Caco-2 (cell line): ENCODE measurements at regions not wholly inside any gene's neighbourhood (a gene's known extent, or its start where the extent isn't known, plus 50 kb on each side); places are given as distances from the start of the nearest gene placed in this dataset.
A peak's percentile ranks its signal among the peaks of the same experiment; 100 is the strongest.
"Not testable (repeated sequence)": the region's sequence is repeated elsewhere in the genome, so short reads cannot be mapped to it uniquely, and the experiment has no call there.

Source experiments
- BruUV-seq: library from RNA; stranded (reverse); fragments of 400-500 nt; replicated peaks from 2 replicates; lab custom pipeline; 2021; lab: Mats Ljungman, UMichigan
- CTCF ChIA-PET: fragments of 300-600 bp; sonication (Branson Sonifier 250); formaldehyde crosslinking; loops from one replicate; lab custom pipeline; 2022; ENCODE audit warnings: antibody characterized with exemption; lab: Charles Lee
- POLR2A ChIA-PET: fragments of 300-600 bp; sonication (Branson Sonifier 250); formaldehyde crosslinking; loops from one replicate; lab custom pipeline; 2022; ENCODE audit warnings: antibody characterized with exemption; lab: Charles Lee
- DNase-seq, 2 experiments: peaks; one replicate each; pipeline versions ENCODE4 v3.0.0 to v3.0.0-alpha.2; 2020 to 2022
- H3K27me3 ChIP-seq: replicated peaks from 2 replicates; pipeline ENCODE4 v1.6.0; 2011; ENCODE audit warnings: low read length; ENCODE audit not compliant: control insufficient read depth, insufficient read depth
- H3K36me3 ChIP-seq: 2 replicates; pipeline ENCODE4 v1.5.1; 2011; ENCODE audit warnings: low read length; ENCODE audit not compliant: control insufficient read depth, insufficient read depth
- H3K4me1 ChIP-seq: fragments of 250-450 bp; sonication (Bioruptor Pico); 2 replicates; pipeline ENCODE4 v1.5.1; 2020; ENCODE audit warnings: mild to moderate bottlenecking
- H3K4me3 ChIP-seq: 2 replicates; pipeline ENCODE4 v1.5.1; 2011; ENCODE audit warnings: low read depth, mild to moderate bottlenecking, control low read depth, low read length
- H3K9me3 ChIP-seq: fragments of 250-450 bp; sonication (Bioruptor Pico); 2 replicates; pipeline ENCODE4 v1.5.1; 2020; ENCODE audit warnings: mild to moderate bottlenecking, moderate library complexity
- H3K27ac Mint-ChIP-seq: one replicate; pipeline ENCODE4 v1.8.0; 2022; ENCODE audit warnings: mixed read lengths; ENCODE audit not compliant: unreplicated experiment
- H3K27me3 Mint-ChIP-seq: one replicate; pipeline ENCODE4 v1.8.0; 2022; ENCODE audit warnings: mixed read lengths; ENCODE audit not compliant: insufficient read depth, unreplicated experiment
- H3K36me3 Mint-ChIP-seq: one replicate; pipeline ENCODE4 v1.8.0; 2022; ENCODE audit warnings: mild to moderate bottlenecking, mixed read lengths; ENCODE audit not compliant: insufficient read depth, unreplicated experiment
- H3K4me1 Mint-ChIP-seq: one replicate; pipeline ENCODE4 v1.8.0; 2022; ENCODE audit warnings: low read depth, mixed read lengths; ENCODE audit not compliant: unreplicated experiment
- H3K4me3 Mint-ChIP-seq: one replicate; pipeline ENCODE4 v1.8.0; 2022; ENCODE audit warnings: mild to moderate bottlenecking, moderate library complexity, mixed read lengths; ENCODE audit not compliant: unreplicated experiment
- H3K9me3 Mint-ChIP-seq: one replicate; pipeline ENCODE4 v1.8.0; 2022; ENCODE audit warnings: mixed read lengths; ENCODE audit not compliant: unreplicated experiment
- CTCF ChIP-seq, 2 experiments: fragments of 200-600 bp in 1 of 2; IDR thresholded peaks; 1 replicate in 1 of 2; 2 replicates in 1 of 2; pipeline versions ENCODE4 v1.5.1 to v1.8.0; 2011 to 2022; ENCODE audit warnings: antibody characterized with exemption in 1 of 2, control low read depth in 1 of 2, inconsistent platforms in 1 of 2, low read depth in 1 of 2, low read length in 1 of 2, mild to moderate bottlenecking in 1 of 2, moderate library complexity in 1 of 2; ENCODE audit not compliant: insufficient read depth in 1 of 2, severe bottlenecking in 1 of 2, unreplicated experiment in 1 of 2
- intact Hi-C: fragments of 100-400 bp; cut with micrococcal nuclease; formaldehyde crosslinking; loops from one replicate; pipeline ENCODE4 v1.10.0; 2022; ENCODE audit not compliant: unreplicated experiment

- Mint-ChIP-seq H3K9me3 (peaks cover 12% of the 10 kb centered on the region), H3K36me3 (no peaks in the 10 kb centered on the region), H3K27me3 (no peaks in the 10 kb centered on the region), H3K27ac (no peak overlapping the region), H3K4me3 (no peak overlapping the region), H3K4me1 (peaks cover 30% of the 10 kb centered on the region)
- no peak for DNase-seq
- TF ChIP-seq CTCF (IDR thresholded peaks at IDR 0.05; ENCODE audit: insufficient read depth in 1 of 2, low read depth in 1 of 2, low read length in 1 of 2, severe bottlenecking in 1 of 2, unreplicated experiment in 1 of 2) = no peak
- H3K4me3 ChIP-seq = no peak overlapping the region
- BruUV-seq = no TSS peak
- H3K27me3 ChIP-seq = no peaks in the 10 kb centered on the region
- POLR2A ChIA-PET = no interaction called here
- peaks cover 18% of the 10 kb centered on the region for H3K4me1 ChIP-seq
- no peaks in the 10 kb centered on the region for H3K36me3 ChIP-seq
- intact Hi-C loops = no loop called here
- no peaks in the 10 kb centered on the region; the same call in none of the 2 replicates for H3K9me3 ChIP-seq
- CTCF ChIA-PET = no interaction called here
These were observed 214.5 kb upstream of the HES1 start for GRCh38 chr3:193921465-193921864.

- H3K27ac Mint-ChIP-seq = no peak overlapping the region
- ChIA-PET POLR2A (no interaction called here), CTCF (no interaction called here)
- H3K4me3 ChIP-seq = no peak overlapping the region
- no peak for TF ChIP-seq CTCF (IDR thresholded peaks at IDR 0.05; ENCODE audit: insufficient read depth in 1 of 2, low read depth in 1 of 2, low read length in 1 of 2, severe bottlenecking in 1 of 2, unreplicated experiment in 1 of 2)
- H3K27me3 ChIP-seq = no peaks in the 10 kb centered on the region
- peaks cover 23% of the 10 kb centered on the region for H3K4me1 Mint-ChIP-seq
- no peaks in the 10 kb centered on the region for H3K36me3 ChIP-seq
- intact Hi-C loops = no loop called here
- H3K27me3 Mint-ChIP-seq = no peaks in the 10 kb centered on the region
- H3K9me3 Mint-ChIP-seq = peaks cover 12% of the 10 kb centered on the region
- H3K9me3 ChIP-seq = no peaks in the 10 kb centered on the region; the same call in none of the 2 replicates
- no peak overlapping the region for H3K4me3 Mint-ChIP-seq
- no TSS peak for BruUV-seq
- peaks cover 10% of the 10 kb centered on the region for H3K4me1 ChIP-seq
- H3K36me3 Mint-ChIP-seq = no peaks in the 10 kb centered on the region
- no peak for DNase-seq
These were observed 213.7 kb upstream of the HES1 start for GRCh38 chr3:193922034-193922774.

GRCh38 chr3:193923958-193924357 is 212.0 kb upstream of the HES1 start:
- intact Hi-C loops, BruUV-seq: not testable (repeated sequence)

GRCh38 chr3:193926071-193926470 is 209.9 kb upstream of the HES1 start:
- H3K36me3 ChIP-seq, CTCF ChIA-PET, intact Hi-C loops, H3K4me1 Mint-ChIP-seq, H3K36me3 Mint-ChIP-seq, H3K27me3 ChIP-seq, H3K4me3 Mint-ChIP-seq, BruUV-seq, H3K9me3 ChIP-seq, H3K4me3 ChIP-seq, POLR2A ChIA-PET, DNase-seq, H3K27me3 Mint-ChIP-seq, H3K4me1 ChIP-seq: not testable (repeated sequence)
- H3K9me3 Mint-ChIP-seq = peaks cover 12% of the 10 kb centered on the region
- peak overlapping the region; percentile 43 for H3K27ac Mint-ChIP-seq

More at GRCh38 chr3:193923958-193924357, 212.0 kb upstream of the HES1 start:
- H3K4me3 ChIP-seq, H3K4me3 Mint-ChIP-seq, H3K27ac Mint-ChIP-seq, CTCF ChIA-PET, POLR2A ChIA-PET, H3K4me1 ChIP-seq, H3K36me3 ChIP-seq, DNase-seq, H3K27me3 Mint-ChIP-seq, H3K4me1 Mint-ChIP-seq, H3K9me3 ChIP-seq, H3K36me3 Mint-ChIP-seq, H3K27me3 ChIP-seq: not testable (repeated sequence)
- H3K9me3 Mint-ChIP-seq = peaks cover 12% of the 10 kb centered on the region

- H3K27ac Mint-ChIP-seq, DNase-seq, H3K4me1 Mint-ChIP-seq, intact Hi-C loops, H3K27me3 Mint-ChIP-seq, H3K9me3 ChIP-seq, H3K4me3 Mint-ChIP-seq, H3K36me3 ChIP-seq, H3K4me1 ChIP-seq, CTCF ChIA-PET, H3K36me3 Mint-ChIP-seq, H3K4me3 ChIP-seq, H3K27me3 ChIP-seq, POLR2A ChIA-PET, BruUV-seq: not testable (repeated sequence)
- H3K9me3 Mint-ChIP-seq = peaks cover 12% of the 10 kb centered on the region
These were observed 208.3 kb upstream of the HES1 start for GRCh38 chr3:193927413-193928206.
